ENCODE measurements at regions not wholly inside any gene's neighbourhood (a gene's known extent, or its start where the extent isn't known, plus 50 kb on each side); places are given as distances from the start of the nearest gene placed in this dataset.

DNA sequence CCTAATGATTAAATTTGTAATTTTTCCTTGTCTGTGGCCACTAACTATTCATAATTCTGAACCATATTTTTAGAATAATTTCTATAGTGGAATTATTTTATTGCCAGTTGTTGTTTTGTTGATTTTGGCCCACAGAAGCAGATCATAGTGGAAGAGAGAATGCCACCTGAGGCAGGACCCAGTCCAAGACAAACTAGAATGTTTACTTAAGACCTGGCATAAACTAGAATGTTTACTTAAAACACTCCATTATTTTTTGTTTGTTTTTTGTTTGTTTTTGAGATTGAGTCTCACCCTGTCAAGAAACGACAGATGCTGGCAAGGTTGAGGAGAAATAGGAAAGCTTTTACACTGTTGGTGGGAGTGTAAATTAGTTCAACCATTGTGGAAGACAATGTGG is 310.2 kb downstream of the MRPL39 start:
- TF ChIP-seq, protein P1, sequence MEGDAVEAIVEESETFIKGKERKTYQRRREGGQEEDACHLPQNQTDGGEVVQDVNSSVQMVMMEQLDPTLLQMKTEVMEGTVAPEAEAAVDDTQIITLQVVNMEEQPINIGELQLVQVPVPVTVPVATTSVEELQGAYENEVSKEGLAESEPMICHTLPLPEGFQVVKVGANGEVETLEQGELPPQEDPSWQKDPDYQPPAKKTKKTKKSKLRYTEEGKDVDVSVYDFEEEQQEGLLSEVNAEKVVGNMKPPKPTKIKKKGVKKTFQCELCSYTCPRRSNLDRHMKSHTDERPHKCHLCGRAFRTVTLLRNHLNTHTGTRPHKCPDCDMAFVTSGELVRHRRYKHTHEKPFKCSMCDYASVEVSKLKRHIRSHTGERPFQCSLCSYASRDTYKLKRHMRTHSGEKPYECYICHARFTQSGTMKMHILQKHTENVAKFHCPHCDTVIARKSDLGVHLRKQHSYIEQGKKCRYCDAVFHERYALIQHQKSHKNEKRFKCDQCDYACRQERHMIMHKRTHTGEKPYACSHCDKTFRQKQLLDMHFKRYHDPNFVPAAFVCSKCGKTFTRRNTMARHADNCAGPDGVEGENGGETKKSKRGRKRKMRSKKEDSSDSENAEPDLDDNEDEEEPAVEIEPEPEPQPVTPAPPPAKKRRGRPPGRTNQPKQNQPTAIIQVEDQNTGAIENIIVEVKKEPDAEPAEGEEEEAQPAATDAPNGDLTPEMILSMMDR (optimal IDR thresholded peaks at IDR 0.05 in 1 of 3, IDR thresholded peaks at IDR 0.05 in 1 of 3, conservative IDR thresholded peaks at IDR 0.05 in 1 of 3; ENCODE audit: extremely low read depth in 1 of 3, insufficient read depth in 2 of 3, low read length in 3 of 3), result no peak
- no peak for TF ChIP-seq EZH2 (IDR thresholded peaks at IDR 0.05; ENCODE audit: low read length)

All from keratinocyte (primary cell).